ENCODE measurements at regions not wholly inside any gene's neighbourhood (a gene's known extent, or its start where the extent isn't known, plus 50 kb on each side); places are given as distances from the start of the nearest gene placed in this dataset.

- no peak overlapping the region for H2AFZ ChIP-seq (ENCODE audit: control insufficient read depth, low read depth, low read length)
- intact Hi-C loops (cut with micrococcal nuclease; ENCODE audit: unreplicated experiment) (no loop called here), in situ Hi-C loops (cut with MboI) (no loop called here)
- POLR2A ChIA-PET: no interaction called here
- H3K27ac ChIP-seq (ENCODE audit: control insufficient read depth, insufficient read depth): no peak overlapping the region
- H3K4me1 ChIP-seq (ENCODE audit: control insufficient read depth, insufficient read depth, low read length): no peaks in the 10 kb centered on the region
- no peaks in the 10 kb centered on the region for H3K9me3 ChIP-seq (replicated peaks; ENCODE audit: control insufficient read depth, insufficient read depth, low read length)
- FAIRE-seq: no peak
- RAD21 ChIA-PET (ENCODE audit: unreplicated experiment): no interaction called here
- no peak overlapping the region for H3K9ac ChIP-seq (ENCODE audit: control insufficient read depth, insufficient read depth, low read length)
- CTCF ChIA-PET: no interaction called here
- 26% methylated on average over 3 of the region's 3 CpGs for WGBS (ENCODE audit: insufficient coverage, insufficient replicate concordance, low lambda C conversion rate, missing lambda C conversion rate)
- H3K4me2 ChIP-seq (ENCODE audit: control insufficient read depth, insufficient read depth): no peak overlapping the region
- no peak overlapping the region for H3K4me3 ChIP-seq
- no peak for ATAC-seq
- H3K36me3 ChIP-seq (ENCODE audit: control insufficient read depth in 2 of 2, insufficient read depth in 2 of 2, low read length in 1 of 2): no peaks in the 10 kb centered on the region
- no peaks in the 10 kb centered on the region for H4K20me1 ChIP-seq (ENCODE audit: control insufficient read depth, insufficient read depth)
- no peak for DNase-seq (ENCODE audit: low read depth, low spot score)
- no peaks in the 10 kb centered on the region for H3K79me2 ChIP-seq (ENCODE audit: control insufficient read depth, insufficient read depth, low read length)
- peaks cover 2 to 9% of the 10 kb centered on the region in 2 experiments for H3K27me3 ChIP-seq (replicated peaks in 1 of 2; ENCODE audit: control insufficient read depth in 2 of 2, insufficient read depth in 2 of 2, low read length in 1 of 2)
- SMC1A ChIA-PET (ENCODE audit: uncharacterized antibody, unreplicated experiment): no interaction called here
- no TSS peak for BruUV-seq (replicated peaks)
- TF ChIP-seq HSF1 (IDR thresholded peaks at IDR 0.05; ENCODE audit: low read depth, low read length) (no peak), PBX3 (IDR thresholded peaks at IDR 0.05; ENCODE audit: insufficient replicate concordance, low read depth, low read length) (no peak), RUNX3 (IDR thresholded peaks at IDR 0.05; ENCODE audit: low read length) (no peak), SMARCA5 (IDR thresholded peaks at IDR 0.05) (no peak), REST (IDR thresholded peaks at IDR 0.05; ENCODE audit: low read depth, low read length) (no peak), ZBTB33 (IDR thresholded peaks at IDR 0.05) (no peak), BRCA1 (IDR thresholded peaks at IDR 0.05; ENCODE audit: low read depth, low read length) (no peak), SP1 (IDR thresholded peaks at IDR 0.05; ENCODE audit: low read depth, low read length) (no peak), USF2 (IDR thresholded peaks at IDR 0.05; ENCODE audit: borderline replicate concordance, low read depth, low read length) (no peak), IRF3 (IDR thresholded peaks at IDR 0.05) (no peak), RB1 (IDR thresholded peaks at IDR 0.05; ENCODE audit: borderline replicate concordance) (no peak), CTCF (IDR thresholded peaks at IDR 0.05 in 2 of 3, conservative IDR thresholded peaks at IDR 0.05 in 1 of 3; ENCODE audit: control insufficient read depth in 2 of 3, extremely low read depth in 1 of 3, insufficient read depth in 1 of 3, low read depth in 3 of 3, low read length in 3 of 3) (no peak)
Measured at GRCh38 chr3:174444391-174444790, 414.7 kb upstream of the NAALADL2 start.
